T follicular helper cell (primary cell): ENCODE measurements at regions not wholly inside any gene's neighbourhood (a gene's known extent, or its start where the extent isn't known, plus 50 kb on each side); places are given as distances from the start of the nearest gene placed in this dataset.

Experiments
- DNase-seq: peaks from one replicate; pipeline ENCODE4 v3.0.0-alpha.2; 2020; ENCODE audit warnings: low read depth

DNA sequence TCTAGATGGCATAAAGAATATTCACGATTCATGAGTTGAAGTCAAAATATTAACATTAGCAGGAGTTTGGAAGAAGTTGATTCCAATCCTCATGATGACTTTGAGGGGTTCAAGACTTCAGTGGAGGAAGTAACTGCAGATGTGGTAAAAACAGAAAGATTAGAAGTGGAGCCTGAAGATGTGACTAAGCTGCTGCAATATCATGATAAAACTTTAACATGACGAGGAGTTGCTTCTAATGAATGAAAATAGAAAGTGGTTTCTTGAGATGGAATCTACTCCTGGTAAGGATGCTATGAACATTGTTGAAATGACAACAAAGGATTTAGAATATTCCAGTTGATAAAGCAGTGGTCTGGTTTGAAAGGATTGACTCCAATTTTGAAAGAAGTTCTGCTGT, 70.1 kb upstream of the TMLHE start:
- no peak for DNase-seq

DNA sequence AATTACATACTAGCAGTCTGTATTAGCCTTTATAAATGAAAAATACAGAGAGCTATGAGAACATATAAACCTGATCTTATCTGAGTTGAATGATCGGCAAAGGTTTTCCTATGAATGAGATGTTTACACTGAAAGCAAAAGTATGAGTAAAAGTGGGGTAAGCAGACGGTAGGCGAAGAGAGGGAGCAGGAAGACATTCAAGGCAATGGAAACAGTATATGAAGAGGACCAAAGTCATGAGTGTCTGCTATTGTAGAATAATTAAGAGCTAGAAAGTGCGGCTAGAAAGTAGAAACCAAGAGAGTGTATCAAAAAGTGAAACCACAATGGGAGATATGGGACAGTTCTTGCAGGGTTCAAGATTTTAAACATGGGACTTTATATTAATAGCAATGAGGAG, 67.0 kb upstream of the TMLHE start:
- DNase-seq: no peak

DNA sequence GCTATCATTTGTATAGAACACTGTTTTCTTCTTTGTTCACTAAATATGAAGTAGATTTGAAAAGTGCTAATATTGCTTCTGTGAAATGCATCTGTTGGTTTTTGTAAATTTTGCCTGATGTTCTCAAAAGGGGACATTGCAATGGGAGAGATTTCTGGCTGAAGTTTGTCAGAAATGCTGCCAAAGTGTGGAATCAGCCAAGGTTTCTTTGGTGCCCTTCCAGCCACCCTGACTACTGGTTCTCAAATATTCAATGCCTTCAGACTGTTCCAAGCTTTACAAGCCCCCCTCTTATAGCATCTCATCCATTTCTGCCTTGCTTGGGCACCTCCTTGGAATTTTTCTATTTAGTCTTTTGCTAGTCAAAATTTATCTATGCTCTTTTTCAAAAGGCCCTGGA, 60.6 kb upstream of the TMLHE start:
- DNase-seq: no peak

DNA sequence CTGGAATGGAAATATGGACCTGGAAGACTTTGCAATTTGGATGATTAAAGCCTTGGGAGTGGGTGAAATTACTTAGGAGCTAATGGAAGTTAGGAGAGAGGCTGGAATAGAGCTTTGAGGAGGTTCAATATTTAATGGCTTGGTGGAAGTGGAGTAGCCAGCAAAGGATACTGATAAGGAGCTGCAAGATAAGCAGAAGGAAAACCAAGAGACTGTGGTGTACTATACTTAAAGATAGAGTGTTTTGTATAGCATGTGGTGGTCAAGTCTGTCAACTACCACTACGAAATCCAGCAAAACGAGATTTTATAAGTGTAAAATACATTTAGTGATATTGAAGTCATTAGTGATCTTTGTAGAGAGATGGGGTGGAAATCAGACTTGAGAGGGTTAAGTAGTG, 54.0 kb upstream of the TMLHE start:
- DNase-seq: no peak
